ENCODE measurements at regions not wholly inside any gene's neighbourhood (a gene's known extent, or its start where the extent isn't known, plus 50 kb on each side); places are given as distances from the start of the nearest gene placed in this dataset.

DNA sequence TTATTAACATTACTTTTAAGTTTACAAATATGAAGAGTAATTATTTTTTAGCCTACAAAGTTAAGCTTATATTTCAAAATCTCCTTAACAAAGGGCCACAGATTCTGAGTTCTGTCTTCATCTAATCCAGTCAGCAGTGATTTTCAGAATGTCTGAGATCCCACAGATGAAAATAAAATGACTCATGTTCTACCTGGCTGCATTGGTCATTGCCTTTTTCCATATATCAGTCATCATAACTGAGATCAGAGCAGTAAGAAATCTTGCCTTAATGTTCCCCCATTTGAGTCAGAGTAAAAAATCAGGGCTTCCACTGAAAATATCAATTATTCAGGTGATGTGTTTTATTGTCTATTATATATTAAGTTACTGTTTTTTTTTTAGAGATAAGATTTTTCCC, 416.1 kb downstream of the MRPL39 start:
- H3K79me1 ChIP-seq (replicated peaks; ENCODE audit: low read length, poor library complexity, severe bottlenecking), result no peaks in the 10 kb centered on the region
- H3K27ac ChIP-seq (ENCODE audit: low read length, poor library complexity, severe bottlenecking), result no peak overlapping the region
- H3K36me3 ChIP-seq (ENCODE audit: control insufficient read depth in 1 of 2, insufficient read depth in 2 of 2, low read depth in 1 of 2, low read length in 2 of 2), result no peaks in the 10 kb centered on the region
- H3K4me1 ChIP-seq (ENCODE audit: control insufficient read depth, insufficient read depth, low read depth, low read length), result no peaks in the 10 kb centered on the region
- H3K18ac ChIP-seq (ENCODE audit: low read depth in 1 of 2, low read length in 2 of 2), result no peak overlapping the region
- no peak overlapping the region for H2BK12ac ChIP-seq (ENCODE audit: low read length in 2 of 2)
- no peak overlapping the region for H3K14ac ChIP-seq (ENCODE audit: low read length in 2 of 2)
- H2BK15ac ChIP-seq (ENCODE audit: low read depth, poor library complexity, severe bottlenecking), result no peak overlapping the region
- H3K23ac ChIP-seq (ENCODE audit: low read length in 2 of 2), result no peak overlapping the region
- H3K9me3 ChIP-seq (ENCODE audit: control insufficient read depth, low read length), result no peaks in the 10 kb centered on the region
- no peak overlapping the region for H3K4me3 ChIP-seq (ENCODE audit: insufficient read depth in 1 of 2, low read depth in 1 of 2, low read length in 2 of 2)
- no peaks in the 10 kb centered on the region for H3K27me3 ChIP-seq (ENCODE audit: control insufficient read depth in 1 of 2, insufficient read depth in 1 of 2, low read length in 2 of 2)
- H2BK5ac ChIP-seq (ENCODE audit: low read depth, low read length, poor library complexity, severe bottlenecking), result no peak overlapping the region
- no peak overlapping the region for H3K4me2 ChIP-seq (ENCODE audit: low read length, poor library complexity, severe bottlenecking)
- no peak overlapping the region for H2BK120ac ChIP-seq (ENCODE audit: low read depth, low read length)
- DNase-seq, result no peak
- H4K91ac ChIP-seq (ENCODE audit: low read length), result no peak overlapping the region
- H2AK5ac ChIP-seq (ENCODE audit: low read length, severe bottlenecking), result no peak overlapping the region
- no peak overlapping the region for H4K8ac ChIP-seq (ENCODE audit: low read length)
- H3K9ac ChIP-seq (ENCODE audit: low read length), result no peak overlapping the region
- H2AFZ ChIP-seq (ENCODE audit: low read depth, low read length), result no peak overlapping the region
- no peak overlapping the region for H3K4ac ChIP-seq (ENCODE audit: low read depth in 1 of 2, low read length in 2 of 2)

DNA sequence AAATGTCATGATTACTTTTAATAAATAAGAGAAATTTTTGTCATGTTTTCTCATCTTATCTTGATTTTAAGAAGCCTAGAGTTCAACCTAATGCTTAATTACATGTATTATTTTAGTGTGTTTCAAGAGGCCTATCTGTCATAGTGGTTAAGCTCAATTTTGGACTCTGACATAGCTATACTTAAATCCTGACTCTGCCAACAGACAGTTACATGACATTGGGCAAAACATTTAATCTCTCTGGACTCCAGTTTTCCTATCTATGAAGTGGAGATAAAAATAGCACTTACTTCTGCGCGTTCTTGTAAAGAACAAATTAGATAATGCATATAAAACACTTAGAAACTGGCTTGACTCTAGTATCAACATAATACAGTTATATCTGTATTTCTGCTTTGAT, 417.8 kb downstream of the MRPL39 start:
- H3K79me1 ChIP-seq (replicated peaks; ENCODE audit: low read length, poor library complexity, severe bottlenecking), result no peaks in the 10 kb centered on the region
- no peaks in the 10 kb centered on the region for H3K36me3 ChIP-seq (ENCODE audit: control insufficient read depth in 1 of 2, insufficient read depth in 2 of 2, low read depth in 1 of 2, low read length in 2 of 2)
- H3K9me3 ChIP-seq (ENCODE audit: control insufficient read depth, low read length), result no peaks in the 10 kb centered on the region
- no peaks in the 10 kb centered on the region for H3K27me3 ChIP-seq (ENCODE audit: control insufficient read depth in 1 of 2, insufficient read depth in 1 of 2, low read length in 2 of 2)
- no peak overlapping the region for H2BK15ac ChIP-seq (ENCODE audit: low read depth, poor library complexity, severe bottlenecking)
- H2BK120ac ChIP-seq (ENCODE audit: low read depth, low read length), result no peak overlapping the region
- H3K9ac ChIP-seq (ENCODE audit: low read length), result no peak overlapping the region
- H3K23ac ChIP-seq (ENCODE audit: low read length in 2 of 2), result no peak overlapping the region
- H3K4me2 ChIP-seq (ENCODE audit: low read length, poor library complexity, severe bottlenecking), result no peak overlapping the region
- H2AFZ ChIP-seq (ENCODE audit: low read depth, low read length), result no peak overlapping the region
- H4K8ac ChIP-seq (ENCODE audit: low read length), result no peak overlapping the region
- no peak overlapping the region for H4K91ac ChIP-seq (ENCODE audit: low read length)
- H3K18ac ChIP-seq (ENCODE audit: low read depth in 1 of 2, low read length in 2 of 2), result no peak overlapping the region
- H3K14ac ChIP-seq (ENCODE audit: low read length in 2 of 2), result no peak overlapping the region
- H3K4me3 ChIP-seq (ENCODE audit: insufficient read depth in 1 of 2, low read depth in 1 of 2, low read length in 2 of 2), result no peak overlapping the region
- no peak for DNase-seq
- no peak overlapping the region for H2BK5ac ChIP-seq (ENCODE audit: low read depth, low read length, poor library complexity, severe bottlenecking)
- no peak overlapping the region for H3K4ac ChIP-seq (ENCODE audit: low read depth in 1 of 2, low read length in 2 of 2)
- H3K4me1 ChIP-seq (ENCODE audit: control insufficient read depth, insufficient read depth, low read depth, low read length), result no peaks in the 10 kb centered on the region
- WGBS, result no CpG with 5 or more reads among the region's 2 CpGs
- H2BK12ac ChIP-seq (ENCODE audit: low read length in 2 of 2), result no peak overlapping the region
- H3K27ac ChIP-seq (ENCODE audit: low read length, poor library complexity, severe bottlenecking), result no peak overlapping the region
- H2AK5ac ChIP-seq (ENCODE audit: low read length, severe bottlenecking), result no peak overlapping the region

DNA sequence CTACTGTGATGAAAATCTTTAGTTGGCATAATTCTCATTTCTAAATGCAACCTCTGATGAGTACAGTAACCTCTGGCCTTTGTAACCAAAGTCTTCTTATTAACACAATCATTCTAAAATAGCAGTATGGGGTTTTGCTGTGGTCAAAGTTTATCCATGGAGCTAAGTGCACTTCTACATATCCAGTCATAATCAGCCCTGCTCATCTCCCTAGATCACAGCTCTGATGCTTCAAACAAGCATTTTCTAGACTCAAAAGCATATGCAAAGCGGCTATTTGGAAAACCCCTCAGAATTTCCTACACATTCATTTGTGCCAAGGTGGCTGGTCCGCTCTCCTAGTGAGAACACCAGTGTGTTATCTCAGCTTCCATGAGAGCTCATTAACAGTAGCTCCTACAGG, 418.6 kb downstream of the MRPL39 start:
- Histone ChIP-seq H3K27me3 (ENCODE audit: control insufficient read depth in 1 of 2, insufficient read depth in 1 of 2, low read length in 2 of 2) (no peaks in the 10 kb centered on the region), H2BK5ac (ENCODE audit: low read depth, low read length, poor library complexity, severe bottlenecking) (no peak overlapping the region), H3K18ac (ENCODE audit: low read depth in 1 of 2, low read length in 2 of 2) (no peak overlapping the region), H2AFZ (ENCODE audit: low read depth, low read length) (no peak overlapping the region), H3K9ac (ENCODE audit: low read length) (no peak overlapping the region), H3K27ac (ENCODE audit: low read length, poor library complexity, severe bottlenecking) (no peak overlapping the region), H3K23ac (ENCODE audit: low read length in 2 of 2) (no peak overlapping the region), H2AK5ac (ENCODE audit: low read length, severe bottlenecking) (no peak overlapping the region), H3K14ac (ENCODE audit: low read length in 2 of 2) (no peak overlapping the region), H2BK12ac (ENCODE audit: low read length in 2 of 2) (no peak overlapping the region), H3K4me1 (ENCODE audit: control insufficient read depth, insufficient read depth, low read depth, low read length) (no peaks in the 10 kb centered on the region), H3K4ac (ENCODE audit: low read depth in 1 of 2, low read length in 2 of 2) (no peak overlapping the region), H4K8ac (ENCODE audit: low read length) (no peak overlapping the region), H2BK120ac (ENCODE audit: low read depth, low read length) (no peak overlapping the region), H4K91ac (ENCODE audit: low read length) (no peak overlapping the region), H3K79me1 (replicated peaks; ENCODE audit: low read length, poor library complexity, severe bottlenecking) (no peaks in the 10 kb centered on the region), H3K4me2 (ENCODE audit: low read length, poor library complexity, severe bottlenecking) (no peak overlapping the region), H3K9me3 (ENCODE audit: control insufficient read depth, low read length) (no peaks in the 10 kb centered on the region), H2BK15ac (ENCODE audit: low read depth, poor library complexity, severe bottlenecking) (no peak overlapping the region), H3K4me3 (ENCODE audit: insufficient read depth in 1 of 2, low read depth in 1 of 2, low read length in 2 of 2) (no peak overlapping the region), H3K36me3 (ENCODE audit: control insufficient read depth in 1 of 2, insufficient read depth in 2 of 2, low read depth in 1 of 2, low read length in 2 of 2) (no peaks in the 10 kb centered on the region)
- WGBS, result 69% methylated on average over 2 of the region's 2 CpGs
- DNase-seq, result no peak

DNA sequence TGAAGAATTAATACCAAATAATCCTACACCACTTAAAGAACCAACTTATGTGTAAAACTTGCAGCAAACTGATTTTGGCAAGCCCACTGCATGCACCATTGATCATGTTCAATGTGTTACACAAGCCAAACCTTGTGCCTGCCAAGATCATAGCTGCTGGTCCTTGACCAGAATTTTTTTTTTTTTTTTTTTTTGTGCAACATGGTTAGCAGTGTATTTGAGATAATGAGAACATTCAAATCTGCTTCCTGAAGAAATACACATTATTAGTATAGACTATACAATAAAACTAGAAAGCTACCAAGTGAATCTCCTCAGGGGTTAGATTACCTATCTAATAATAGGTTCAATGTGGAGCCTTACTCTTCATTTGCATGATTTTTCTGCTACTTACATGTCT, 421.0 kb downstream of the MRPL39 start:
- H3K27me3 ChIP-seq (ENCODE audit: control insufficient read depth in 1 of 2, insufficient read depth in 1 of 2, low read length in 2 of 2), result no peaks in the 10 kb centered on the region
- no peaks in the 10 kb centered on the region for H3K36me3 ChIP-seq (ENCODE audit: control insufficient read depth in 1 of 2, insufficient read depth in 2 of 2, low read depth in 1 of 2, low read length in 2 of 2)
- H2BK5ac ChIP-seq (ENCODE audit: low read depth, low read length, poor library complexity, severe bottlenecking), result no peak overlapping the region
- H3K9me3 ChIP-seq (ENCODE audit: control insufficient read depth, low read length), result no peaks in the 10 kb centered on the region
- no peak overlapping the region for H2AFZ ChIP-seq (ENCODE audit: low read depth, low read length)
- no peak overlapping the region for H3K23ac ChIP-seq (ENCODE audit: low read length in 2 of 2)
- H4K91ac ChIP-seq (ENCODE audit: low read length), result no peak overlapping the region
- H3K4me3 ChIP-seq (ENCODE audit: insufficient read depth in 1 of 2, low read depth in 1 of 2, low read length in 2 of 2), result no peak overlapping the region
- no peaks in the 10 kb centered on the region for H3K4me1 ChIP-seq (ENCODE audit: control insufficient read depth, insufficient read depth, low read depth, low read length)
- no peak overlapping the region for H3K14ac ChIP-seq (ENCODE audit: low read length in 2 of 2)
- no peak overlapping the region for H2BK120ac ChIP-seq (ENCODE audit: low read depth, low read length)
- no peak overlapping the region for H3K27ac ChIP-seq (ENCODE audit: low read length, poor library complexity, severe bottlenecking)
- no peak overlapping the region for H3K4me2 ChIP-seq (ENCODE audit: low read length, poor library complexity, severe bottlenecking)
- no peak for DNase-seq
- H2AK5ac ChIP-seq (ENCODE audit: low read length, severe bottlenecking), result no peak overlapping the region
- H3K9ac ChIP-seq (ENCODE audit: low read length), result no peak overlapping the region
- H2BK12ac ChIP-seq (ENCODE audit: low read length in 2 of 2), result no peak overlapping the region
- no peak overlapping the region for H4K8ac ChIP-seq (ENCODE audit: low read length)
- no peak overlapping the region for H3K4ac ChIP-seq (ENCODE audit: low read depth in 1 of 2, low read length in 2 of 2)
- H2BK15ac ChIP-seq (ENCODE audit: low read depth, poor library complexity, severe bottlenecking), result no peak overlapping the region
- no peak overlapping the region for H3K18ac ChIP-seq (ENCODE audit: low read depth in 1 of 2, low read length in 2 of 2)
- no peaks in the 10 kb centered on the region for H3K79me1 ChIP-seq (replicated peaks; ENCODE audit: low read length, poor library complexity, severe bottlenecking)

Data from mesenchymal stem cell (in vitro differentiated cells and primary cell).